PC-9 (cell line): ENCODE measurements at regions not wholly inside any gene's neighbourhood (a gene's known extent, or its start where the extent isn't known, plus 50 kb on each side); places are given as distances from the start of the nearest gene placed in this dataset.

Experiments used
- CTCF ChIP-seq: fragments of 200-600 bp; sonication (generic); conservative IDR thresholded peaks from 2 replicates; pipeline ENCODE4 v1.6.1; 2017; ENCODE audit warnings: mixed run types, antibody characterized with exemption, mild to moderate bottlenecking, moderate library complexity
- EZH2 ChIP-seq: fragments of 200-600 bp; sonication (generic); IDR thresholded peaks from 2 replicates; pipeline ENCODE4 v1.8.0; 2017; ENCODE audit warnings: antibody characterized with exemption, low read depth

GRCh38 chr6:122069932-122070331 is 329.5 kb upstream of the HSF2 start:
- TF ChIP-seq CTCF (no peak), EZH2 (no peak)
